ENCODE measurements at regions not wholly inside any gene's neighbourhood (a gene's known extent, or its start where the extent isn't known, plus 50 kb on each side); places are given as distances from the start of the nearest gene placed in this dataset.

- H3F3A ChIP-seq (ENCODE audit: insufficient read depth, low read length) = no peaks in the 10 kb centered on the region
- no peak overlapping the region for H2AFZ ChIP-seq (ENCODE audit: low read length)
- no peaks in the 10 kb centered on the region for H3K4me1 ChIP-seq (ENCODE audit: insufficient read depth, low read length, severe bottlenecking)
- no peak overlapping the region for H3K27ac ChIP-seq (ENCODE audit: low read depth, low read length, poor library complexity, severe bottlenecking)
- H3K9ac ChIP-seq (ENCODE audit: low read length) = no peak overlapping the region
- TF ChIP-seq EZH2 (IDR thresholded peaks at IDR 0.05; ENCODE audit: borderline replicate concordance, low read length) = no peak
- no peak for TF ChIP-seq CTCF (IDR thresholded peaks at IDR 0.05; ENCODE audit: low read length)
- no peaks in the 10 kb centered on the region for H3K9me2 ChIP-seq (ENCODE audit: low read depth, low read length)
- no peaks in the 10 kb centered on the region for H3K79me2 ChIP-seq (ENCODE audit: insufficient read depth, low read length)
- no peaks in the 10 kb centered on the region for H3K9me3 ChIP-seq (ENCODE audit: low read length)
- H3K36me3 ChIP-seq (ENCODE audit: insufficient read depth, low read length) = no peaks in the 10 kb centered on the region
- H4K20me1 ChIP-seq (ENCODE audit: insufficient read depth, low read length) = no peaks in the 10 kb centered on the region
- no peak overlapping the region for H3K4me2 ChIP-seq (ENCODE audit: low read length)
- no peaks in the 10 kb centered on the region for H3K27me3 ChIP-seq (ENCODE audit: insufficient read depth, low read length)
- H3K4me3 ChIP-seq (ENCODE audit: low read depth, low read length, poor library complexity, severe bottlenecking) = no peak overlapping the region
Measured at GRCh38 chr6:85372915-85373270, 77.0 kb upstream of the NT5E start.

GRCh38 chr6:85372188-85372914 lies 77.5 kb upstream of the NT5E start:
- Histone ChIP-seq H3K36me3 (ENCODE audit: insufficient read depth, low read length) (no peaks in the 10 kb centered on the region), H4K20me1 (ENCODE audit: insufficient read depth, low read length) (no peaks in the 10 kb centered on the region), H3F3A (ENCODE audit: insufficient read depth, low read length) (no peaks in the 10 kb centered on the region), H2AFZ (ENCODE audit: low read length) (no peak overlapping the region), H3K4me3 (ENCODE audit: low read depth, low read length, poor library complexity, severe bottlenecking) (no peak overlapping the region), H3K9ac (ENCODE audit: low read length) (no peak overlapping the region), H3K27me3 (ENCODE audit: insufficient read depth, low read length) (no peaks in the 10 kb centered on the region), H3K9me2 (ENCODE audit: low read depth, low read length) (no peaks in the 10 kb centered on the region), H3K4me1 (ENCODE audit: insufficient read depth, low read length, severe bottlenecking) (no peaks in the 10 kb centered on the region), H3K27ac (ENCODE audit: low read depth, low read length, poor library complexity, severe bottlenecking) (no peak overlapping the region), H3K9me3 (ENCODE audit: low read length) (no peaks in the 10 kb centered on the region), H3K4me2 (ENCODE audit: low read length) (no peak overlapping the region), H3K79me2 (ENCODE audit: insufficient read depth, low read length) (no peaks in the 10 kb centered on the region)
- TF ChIP-seq CTCF (IDR thresholded peaks at IDR 0.05; ENCODE audit: low read length) (no peak), EZH2 (IDR thresholded peaks at IDR 0.05; ENCODE audit: borderline replicate concordance, low read length) (no peak)

GRCh38 chr6:85368631-85369030 lies 81.3 kb upstream of the NT5E start:
- Histone ChIP-seq H3K4me2 (ENCODE audit: low read length) (no peak overlapping the region), H4K20me1 (ENCODE audit: insufficient read depth, low read length) (no peaks in the 10 kb centered on the region), H3K79me2 (ENCODE audit: insufficient read depth, low read length) (no peaks in the 10 kb centered on the region), H3K9me3 (ENCODE audit: low read length) (no peaks in the 10 kb centered on the region), H3F3A (ENCODE audit: insufficient read depth, low read length) (no peaks in the 10 kb centered on the region), H3K9me2 (ENCODE audit: low read depth, low read length) (no peaks in the 10 kb centered on the region), H3K4me1 (ENCODE audit: insufficient read depth, low read length, severe bottlenecking) (no peaks in the 10 kb centered on the region), H3K4me3 (ENCODE audit: low read depth, low read length, poor library complexity, severe bottlenecking) (no peak overlapping the region), H3K27me3 (ENCODE audit: insufficient read depth, low read length) (no peaks in the 10 kb centered on the region), H3K27ac (ENCODE audit: low read depth, low read length, poor library complexity, severe bottlenecking) (no peak overlapping the region), H2AFZ (ENCODE audit: low read length) (no peak overlapping the region), H3K36me3 (ENCODE audit: insufficient read depth, low read length) (no peaks in the 10 kb centered on the region), H3K9ac (ENCODE audit: low read length) (no peak overlapping the region)
- TF ChIP-seq CTCF (IDR thresholded peaks at IDR 0.05; ENCODE audit: low read length) (no peak), EZH2 (IDR thresholded peaks at IDR 0.05; ENCODE audit: borderline replicate concordance, low read length) (no peak)
